Fibroblast of gingiva (primary cell): ENCODE measurements at regions not wholly inside any gene's neighbourhood (a gene's known extent, or its start where the extent isn't known, plus 50 kb on each side); places are given as distances from the start of the nearest gene placed in this dataset.
"Not testable (repeated sequence)": the region's sequence is repeated elsewhere in the genome, so short reads cannot be mapped to it uniquely, and the experiment has no call there.

Source experiments
- DNase-seq: peaks from one replicate; pipeline ENCODE4 v3.0.0-alpha.2; 2011; ENCODE audit warnings: low read depth

DNA sequence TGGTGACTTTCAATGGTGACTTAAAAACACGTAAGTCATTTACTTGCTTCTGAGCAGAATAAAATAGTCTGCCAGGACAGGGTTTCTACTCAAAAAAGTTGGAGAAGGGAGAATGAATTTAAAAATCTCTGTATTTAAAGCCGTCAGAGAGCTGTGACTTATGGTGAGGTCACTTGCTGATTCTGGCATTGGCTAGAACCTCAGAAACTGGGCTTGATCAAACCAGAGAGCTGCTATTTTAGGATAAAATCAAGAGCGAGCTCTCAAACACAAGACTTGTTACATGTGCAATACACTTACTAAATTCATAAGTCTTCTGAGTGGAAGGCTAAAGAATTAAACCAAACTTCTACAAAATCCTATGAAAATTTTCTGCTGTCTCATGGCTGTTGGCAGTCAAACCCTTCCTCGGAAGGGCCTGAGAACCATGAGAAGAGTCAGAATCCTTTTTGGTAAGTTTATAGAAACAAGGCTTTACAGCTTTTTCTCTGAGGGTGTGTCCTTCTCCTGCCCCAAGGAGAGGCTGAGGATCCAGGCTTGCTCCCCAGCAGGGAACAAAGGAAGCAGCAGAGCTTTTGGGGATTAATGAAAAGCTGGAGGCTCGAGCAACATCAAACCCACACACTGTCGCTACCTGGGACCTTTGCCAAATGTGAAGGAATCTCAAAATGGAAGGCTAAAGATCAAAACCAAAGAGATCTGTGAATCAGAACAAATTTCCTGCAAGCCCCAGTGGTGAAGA lies 816.4 kb downstream of the SOCS6 start:
- peak; percentile 21 for DNase-seq

DNA sequence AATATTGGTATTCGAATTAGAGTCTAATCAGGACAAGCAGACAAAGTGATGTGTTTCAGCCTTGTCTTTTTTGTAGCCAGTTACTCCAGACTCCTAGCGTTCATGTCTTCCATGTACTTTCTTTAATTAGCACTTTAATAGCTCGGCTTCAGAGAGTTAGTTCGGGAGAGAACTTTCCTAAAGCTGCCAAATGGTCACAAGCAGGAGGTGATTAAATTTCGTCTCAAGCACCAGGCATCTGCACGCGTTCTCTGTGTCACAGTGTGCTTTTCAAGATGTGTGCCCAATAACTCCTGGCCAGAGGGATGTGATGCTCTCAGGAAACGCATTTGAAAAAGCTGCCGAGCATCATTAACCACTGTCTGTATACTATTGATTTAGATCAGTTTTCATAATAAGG lies 790.8 kb downstream of the SOCS6 start:
- DNase-seq, result no peak

DNA sequence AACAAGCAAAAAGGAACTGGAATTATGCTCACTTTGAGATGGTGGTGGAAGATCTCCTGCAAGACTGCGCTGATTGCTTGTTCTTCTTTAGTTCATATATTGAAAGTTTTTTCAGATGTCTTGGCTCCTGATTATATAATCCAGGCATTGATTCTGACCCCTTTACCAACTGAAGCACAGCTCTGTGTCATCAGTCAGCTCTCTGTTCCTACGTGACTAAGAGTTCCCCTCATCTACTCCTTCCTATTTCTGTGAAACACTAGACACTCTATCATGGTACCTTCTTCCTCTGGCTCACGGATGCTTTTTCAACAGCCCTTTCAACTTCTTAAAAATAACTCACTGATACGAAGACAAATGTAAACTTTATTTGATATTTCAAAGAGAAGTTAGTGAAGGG lies 788.6 kb downstream of the SOCS6 start:
- DNase-seq, result no peak

DNA sequence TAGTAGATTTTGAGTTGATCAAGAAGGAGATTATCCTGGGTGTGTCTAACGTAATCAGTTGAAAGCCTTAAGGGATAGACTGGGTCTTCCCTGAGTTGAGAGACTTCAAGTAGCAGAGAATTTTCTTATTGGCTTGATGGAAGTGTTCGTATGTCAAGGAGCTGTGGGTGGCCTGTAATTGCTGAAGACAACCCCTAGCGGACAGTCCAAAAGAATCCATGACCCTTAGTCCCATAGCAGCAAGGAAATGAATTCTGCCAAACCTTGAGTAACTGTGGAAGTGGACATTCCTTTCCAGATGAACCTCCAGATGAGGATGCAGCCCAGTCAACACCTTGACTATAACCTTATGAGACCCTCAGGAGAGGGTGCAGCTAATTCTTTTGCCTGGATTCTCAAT lies 786.3 kb downstream of the SOCS6 start:
- DNase-seq, result no peak

DNA sequence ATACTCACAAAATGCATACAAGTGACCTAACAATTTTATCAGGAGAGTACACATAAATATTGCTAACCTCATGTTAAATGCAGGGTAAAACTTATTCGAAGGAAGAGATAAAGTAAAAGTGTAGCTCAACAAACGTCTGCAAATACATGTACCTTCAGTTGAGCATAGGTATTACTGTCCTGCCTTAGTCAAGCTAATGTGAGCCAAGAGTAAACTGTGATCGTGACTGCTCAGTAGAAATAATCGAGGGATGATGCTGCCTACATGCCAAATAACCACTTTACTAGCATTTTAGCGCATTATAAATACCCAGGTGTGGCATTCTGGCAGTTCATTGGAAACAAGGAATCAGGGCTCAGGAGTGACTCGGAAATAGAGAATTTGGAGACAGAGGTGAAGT lies 779.5 kb downstream of the SOCS6 start:
- DNase-seq, result no peak

DNA sequence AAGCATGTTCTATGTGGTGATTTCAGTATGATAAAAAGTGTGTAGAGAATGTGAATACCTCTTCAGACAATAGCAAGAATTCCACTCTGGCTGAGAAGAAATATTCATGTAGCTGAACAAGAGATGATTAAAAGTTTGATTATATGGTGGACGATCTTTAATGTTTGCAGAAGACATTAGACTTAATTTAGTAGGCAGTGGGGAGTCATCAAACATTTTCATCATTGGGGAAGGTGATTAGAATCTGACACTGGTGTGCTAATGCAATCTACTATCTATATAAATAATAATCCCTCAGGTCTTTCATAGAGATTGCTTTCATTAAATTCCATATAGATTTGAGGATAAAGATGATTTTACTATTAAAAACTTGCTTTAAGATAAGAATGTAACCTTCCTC lies 761.0 kb downstream of the SOCS6 start:
- DNase-seq, result no peak

DNA sequence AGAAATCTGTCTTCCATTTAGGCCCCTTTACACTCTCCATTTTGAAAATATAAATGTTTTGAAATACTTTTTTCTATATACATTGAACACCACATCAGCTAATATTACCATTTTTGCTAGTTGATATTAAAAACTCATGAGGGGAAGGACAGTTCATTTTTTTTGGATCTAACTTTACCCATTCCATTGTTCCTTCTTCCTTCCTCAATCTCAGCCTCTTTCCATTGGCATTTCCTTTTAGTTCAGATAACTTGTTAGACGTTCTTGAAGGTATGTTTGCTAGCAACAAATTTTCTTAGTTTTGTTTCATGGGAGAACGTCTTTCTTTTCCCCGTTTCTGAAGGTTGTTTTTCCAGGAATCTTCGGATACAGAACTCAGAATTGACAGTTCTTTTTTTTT lies 759.0 kb downstream of the SOCS6 start:
- no peak for DNase-seq

DNA sequence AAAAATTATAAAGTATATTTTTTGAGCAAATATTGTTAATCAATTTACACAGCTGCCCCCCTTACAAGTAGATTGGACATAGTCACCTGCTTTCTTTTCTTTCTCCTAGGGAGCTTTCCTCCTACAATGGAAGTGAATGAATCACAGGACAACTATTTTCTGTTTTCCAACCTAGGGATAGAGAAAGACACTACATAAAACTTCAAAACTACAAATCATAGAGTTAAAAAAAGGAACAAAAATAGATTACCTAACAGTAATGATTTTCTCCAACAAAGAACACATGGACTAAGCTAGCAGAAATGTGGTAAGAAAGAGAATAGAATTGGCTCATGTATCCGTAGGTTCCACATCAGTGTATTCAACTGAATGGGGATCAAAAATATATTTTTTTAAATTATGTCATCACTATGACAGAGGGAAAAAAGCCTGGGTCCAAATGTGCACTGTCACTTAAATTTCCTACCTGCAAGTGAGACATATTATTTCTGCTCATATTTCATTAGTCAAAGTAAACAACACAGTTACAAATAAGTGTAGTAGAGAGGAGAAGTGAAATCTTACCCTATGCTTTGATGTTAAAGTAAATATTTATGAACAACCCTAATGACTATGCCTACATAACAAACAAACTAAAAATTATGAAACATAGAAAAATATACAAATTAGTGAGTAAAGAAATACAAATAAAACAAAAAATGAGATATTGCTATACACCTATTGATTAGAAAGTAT lies 756.7 kb downstream of the SOCS6 start:
- no peak for DNase-seq

DNA sequence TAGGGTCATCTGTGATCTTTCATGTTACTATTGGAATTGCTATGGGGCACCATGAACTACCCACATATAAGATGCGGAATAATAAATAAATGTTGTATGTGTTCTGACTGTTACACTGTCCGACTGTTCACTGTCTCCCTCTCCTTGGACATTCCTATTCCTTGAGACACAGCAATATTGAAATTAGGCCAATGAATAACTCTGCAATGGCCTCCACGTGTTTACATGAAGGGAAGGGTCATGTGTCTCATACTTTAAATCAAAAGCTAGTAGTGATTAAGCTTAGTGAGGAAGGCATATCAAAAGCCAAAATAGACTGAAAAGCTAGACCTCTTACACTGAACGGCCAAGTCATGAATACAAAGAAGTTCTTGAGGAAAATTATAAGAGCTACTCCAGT lies 751.3 kb downstream of the SOCS6 start:
- no peak for DNase-seq

DNA sequence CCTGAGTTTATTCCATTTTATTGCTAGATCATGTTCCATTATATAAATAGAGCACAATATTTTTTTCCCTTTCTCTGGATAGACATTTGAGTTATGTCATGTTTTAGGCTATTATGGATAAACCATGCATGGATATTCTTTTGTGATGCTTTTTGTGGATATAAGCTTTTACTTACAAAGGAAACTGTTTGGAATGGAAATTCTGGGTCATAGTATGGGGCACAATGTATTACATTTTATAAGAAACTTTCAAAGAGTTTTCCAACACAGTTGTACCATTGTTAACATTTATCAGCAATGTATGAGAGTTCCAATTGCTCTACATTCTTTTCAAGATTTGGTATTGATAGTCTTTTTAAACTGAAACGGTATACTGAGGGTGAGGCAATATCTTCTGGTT lies 749.4 kb downstream of the SOCS6 start:
- DNase-seq, result no peak

DNA sequence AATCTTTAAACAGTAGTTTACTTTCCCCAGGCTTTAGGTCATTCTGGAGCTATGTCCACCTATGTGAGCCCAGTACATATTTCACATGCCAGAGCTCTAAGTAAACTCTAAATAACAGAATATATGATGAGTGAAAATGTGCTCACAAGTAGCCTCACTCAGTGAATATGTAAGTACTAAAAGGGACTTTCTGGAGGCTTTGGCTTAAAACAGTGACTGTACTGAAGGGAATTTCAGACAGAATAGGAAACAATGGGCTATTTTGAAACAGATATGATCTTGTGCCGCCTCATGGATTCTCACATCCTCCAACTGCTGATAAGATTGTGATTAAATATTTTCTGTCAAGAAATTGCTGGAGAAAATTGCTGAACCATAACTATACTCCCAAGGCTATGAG lies 747.9 kb downstream of the SOCS6 start:
- no peak for DNase-seq

DNA sequence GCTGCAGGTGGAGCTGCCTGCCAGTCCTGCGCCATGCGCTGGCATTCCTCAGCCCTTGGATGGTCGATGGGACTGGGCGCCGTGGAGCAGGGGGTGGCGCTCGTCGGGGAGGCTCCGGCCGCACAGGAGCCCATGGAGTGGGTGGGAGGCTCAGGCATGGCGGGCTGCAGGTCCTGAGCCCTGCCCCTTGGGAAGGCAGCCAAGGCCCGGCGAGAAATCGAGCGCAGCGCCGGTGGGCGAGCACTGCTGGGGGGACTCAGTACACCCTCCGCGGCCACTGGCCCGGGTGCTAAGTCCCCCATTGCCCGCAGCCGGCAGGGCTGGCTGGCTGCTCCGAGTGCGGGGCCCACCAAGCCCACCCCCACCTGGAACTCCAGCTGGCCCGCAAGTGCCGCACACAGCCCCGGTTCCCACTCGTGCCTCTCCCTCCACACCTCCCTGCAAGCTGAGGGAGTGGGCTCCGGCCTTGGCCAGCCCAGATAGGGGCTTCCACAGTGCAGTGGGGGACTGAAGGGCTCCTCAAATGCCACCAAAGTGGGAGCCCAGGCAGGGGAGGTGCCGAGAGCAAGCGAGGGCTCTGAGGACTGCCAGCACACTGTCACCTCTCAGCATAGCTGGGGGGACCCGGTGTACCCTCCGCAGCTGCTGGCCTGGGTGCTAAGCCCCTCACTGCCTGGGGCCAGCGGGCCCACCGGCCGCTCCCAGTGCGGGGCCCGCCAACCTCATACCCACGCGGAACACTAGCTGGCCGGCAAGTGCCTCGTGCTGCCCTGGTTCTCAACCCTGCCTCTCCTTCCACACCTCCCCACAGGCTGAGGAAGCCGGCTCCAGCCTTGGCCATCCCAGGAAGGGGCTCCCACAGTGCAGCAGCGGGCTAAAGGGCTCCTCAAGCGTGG lies 742.7 kb downstream of the SOCS6 start:
- not testable (repeated sequence) for DNase-seq

DNA sequence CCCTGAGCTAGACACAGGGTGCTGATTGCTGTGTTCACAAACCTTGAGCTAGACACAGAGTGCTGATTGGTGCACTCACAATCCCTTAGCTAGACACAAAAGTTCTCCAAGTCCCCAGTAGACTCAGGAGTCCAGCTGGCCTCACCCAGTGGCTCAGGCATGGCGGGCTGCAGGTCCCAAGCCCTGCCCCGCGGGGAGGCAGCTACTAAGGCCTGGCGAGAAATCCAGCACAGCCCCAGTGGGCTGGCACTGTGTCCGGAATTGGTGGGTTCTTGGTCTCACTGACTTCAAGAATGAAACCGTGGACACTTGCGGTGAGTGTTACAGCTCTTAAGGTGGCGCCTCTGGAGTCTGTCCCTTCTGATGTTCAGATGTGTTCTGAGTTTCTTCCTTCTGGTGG lies 741.2 kb downstream of the SOCS6 start:
- not testable (repeated sequence) for DNase-seq

DNA sequence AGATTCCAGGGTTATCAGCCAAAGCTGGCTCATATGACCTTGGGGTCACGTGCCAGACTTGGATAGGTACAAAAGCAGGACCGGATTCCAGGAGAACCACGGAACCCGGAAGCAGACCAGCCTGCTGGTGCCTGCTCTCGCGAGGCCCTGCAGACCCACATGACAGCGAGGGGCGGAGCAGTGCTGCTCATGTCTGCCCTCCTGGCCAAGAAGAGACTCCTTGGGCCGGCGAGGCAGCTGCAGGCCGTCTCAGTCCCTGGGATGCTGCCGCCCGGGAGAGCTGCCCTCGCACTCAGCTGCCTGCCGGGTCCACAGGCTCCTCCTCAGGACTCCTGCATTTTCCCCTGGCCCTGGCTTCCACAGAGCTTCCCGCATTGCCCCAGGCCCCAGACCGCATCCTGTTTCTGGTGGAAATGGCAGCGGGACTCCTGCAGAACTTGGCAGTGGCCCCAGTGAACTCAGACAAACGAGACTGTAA lies 739.5 kb downstream of the SOCS6 start:
- DNase-seq, result no peak

DNA sequence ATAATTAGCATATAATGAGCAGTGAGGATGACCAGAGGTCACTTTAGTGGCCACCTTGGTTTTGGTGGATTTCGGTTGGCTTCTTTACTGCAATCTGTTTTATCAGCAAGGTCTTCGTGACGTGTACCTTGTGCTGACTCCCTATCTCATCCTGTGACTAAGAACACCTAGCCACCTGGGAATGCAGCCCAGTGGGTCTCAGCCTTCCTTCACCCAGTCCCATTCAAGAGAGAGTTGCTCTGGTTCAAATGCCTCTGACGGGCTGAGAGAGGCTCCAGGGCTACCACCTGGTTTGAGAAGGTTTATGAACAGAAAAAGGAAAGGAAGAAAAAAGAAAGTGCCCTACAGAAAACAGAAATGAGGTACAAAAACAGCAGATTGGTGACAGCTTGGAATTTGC lies 738.7 kb downstream of the SOCS6 start:
- no peak for DNase-seq

DNA sequence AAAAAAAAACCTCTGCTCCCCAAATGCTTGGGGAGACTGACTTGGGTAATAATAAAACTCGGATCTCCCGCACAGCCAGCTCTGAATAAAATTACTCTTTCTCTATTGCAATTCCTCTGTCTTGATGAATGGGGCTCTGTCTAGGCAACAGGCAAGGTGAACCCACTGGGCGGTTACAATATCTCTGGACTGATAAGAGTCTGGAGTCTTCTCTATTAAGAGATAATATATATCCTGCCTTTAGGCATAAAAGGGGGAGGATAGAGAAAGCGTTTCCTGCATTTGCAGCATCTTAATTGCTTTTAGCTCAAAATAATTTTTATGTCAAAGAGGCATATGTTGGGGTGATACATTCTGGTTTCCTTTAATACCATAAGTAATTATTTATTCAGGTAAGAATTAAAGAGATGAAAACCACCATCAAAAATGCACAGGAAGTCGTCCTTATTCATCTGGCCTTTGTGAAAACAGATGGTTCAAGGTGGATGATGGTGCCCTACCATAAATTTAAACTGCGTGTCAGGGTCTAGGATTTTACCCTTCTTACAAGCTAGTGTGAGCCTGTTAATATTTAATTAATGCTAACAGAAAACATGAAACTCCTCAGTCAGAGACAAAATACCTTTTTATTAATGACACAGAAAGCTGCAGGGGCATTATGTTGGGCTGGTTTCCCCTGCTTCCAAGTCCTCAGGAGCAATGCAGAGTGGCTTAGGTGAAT lies 736.8 kb downstream of the SOCS6 start:
- no peak for DNase-seq

DNA sequence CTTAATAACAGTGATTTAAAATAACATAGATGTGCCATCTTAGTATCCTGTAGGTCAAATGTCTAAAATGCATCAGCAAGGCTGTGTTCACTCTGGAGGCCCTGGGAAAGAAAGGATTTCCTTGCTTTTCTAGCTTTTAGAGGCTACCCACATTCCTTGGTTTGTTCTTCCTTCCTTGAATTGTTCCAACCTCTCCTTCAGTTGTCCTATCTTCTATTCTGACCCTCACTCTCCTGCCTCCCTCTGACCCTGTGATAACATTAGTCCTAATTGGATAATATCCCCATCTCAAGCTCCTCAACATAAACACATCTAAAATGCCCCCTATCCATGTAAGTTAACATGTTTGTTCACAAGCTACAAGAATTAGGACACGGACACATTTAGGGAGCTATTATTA lies 733.5 kb downstream of the SOCS6 start:
- no peak for DNase-seq

DNA sequence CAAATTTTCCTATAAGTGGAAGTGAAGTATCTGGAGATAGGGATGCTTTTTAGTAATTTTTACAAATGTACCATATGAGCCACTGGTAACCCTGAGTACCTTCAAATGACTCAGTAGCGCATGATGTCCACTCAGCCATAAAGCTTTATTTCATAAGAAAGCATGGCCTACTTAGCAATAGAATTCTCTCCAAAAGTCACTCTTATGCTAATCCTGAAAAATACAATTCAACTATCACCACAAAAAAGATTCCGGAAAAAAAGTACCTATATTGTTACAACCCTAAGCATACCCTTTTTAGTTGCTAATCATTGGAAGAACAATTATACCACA lies 732.2 kb downstream of the SOCS6 start:
- DNase-seq, result no peak

DNA sequence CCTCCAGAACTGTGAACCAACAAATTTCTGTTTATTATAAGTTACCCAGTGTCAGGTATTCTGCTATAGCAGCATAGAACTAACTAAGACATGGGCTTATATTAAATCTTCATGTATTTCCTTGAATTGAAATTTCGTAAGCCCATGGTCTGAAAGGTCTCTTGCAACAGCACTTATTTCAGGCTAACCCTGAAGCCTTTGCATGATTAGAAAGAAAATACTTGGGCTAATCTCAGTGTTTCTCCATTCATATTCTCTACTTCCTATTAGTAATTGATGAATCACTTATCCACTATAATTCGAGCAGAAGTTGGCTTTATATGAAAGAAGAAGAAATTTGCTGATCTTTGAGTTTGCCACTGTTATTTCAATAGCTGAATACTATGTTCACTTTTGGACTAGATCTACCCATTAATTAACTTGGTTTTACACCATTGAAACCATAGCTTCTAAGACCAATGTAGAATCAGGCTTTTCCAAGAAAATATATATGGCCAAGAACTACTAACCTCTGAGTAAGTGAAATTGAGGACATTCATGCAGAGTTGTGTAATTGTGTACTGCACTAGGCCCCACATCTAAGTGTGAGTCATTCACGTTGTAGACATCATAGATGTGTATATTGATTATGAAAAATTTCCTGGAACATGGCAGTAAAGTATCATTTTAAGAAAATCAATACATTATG lies 731.6 kb downstream of the SOCS6 start:
- DNase-seq, result no peak

DNA sequence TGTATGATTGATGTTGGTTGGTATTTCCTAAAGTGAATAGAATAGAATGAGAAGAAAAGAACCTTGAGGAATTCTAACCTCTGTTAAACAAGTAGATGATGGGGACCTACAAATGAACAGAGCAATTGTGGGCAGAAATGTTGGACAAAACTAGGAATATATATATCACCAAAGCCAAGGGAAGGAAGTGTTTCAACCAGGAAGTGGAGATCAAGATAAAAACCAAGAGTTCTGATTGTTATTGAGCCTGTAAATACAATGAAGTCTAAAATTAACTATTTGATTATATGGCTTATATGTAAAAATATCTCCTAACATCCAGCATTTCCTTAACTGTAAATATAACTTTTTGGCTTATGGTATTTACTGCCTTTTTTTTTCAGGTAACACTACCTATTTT lies 730.0 kb downstream of the SOCS6 start:
- DNase-seq, result no peak

DNA sequence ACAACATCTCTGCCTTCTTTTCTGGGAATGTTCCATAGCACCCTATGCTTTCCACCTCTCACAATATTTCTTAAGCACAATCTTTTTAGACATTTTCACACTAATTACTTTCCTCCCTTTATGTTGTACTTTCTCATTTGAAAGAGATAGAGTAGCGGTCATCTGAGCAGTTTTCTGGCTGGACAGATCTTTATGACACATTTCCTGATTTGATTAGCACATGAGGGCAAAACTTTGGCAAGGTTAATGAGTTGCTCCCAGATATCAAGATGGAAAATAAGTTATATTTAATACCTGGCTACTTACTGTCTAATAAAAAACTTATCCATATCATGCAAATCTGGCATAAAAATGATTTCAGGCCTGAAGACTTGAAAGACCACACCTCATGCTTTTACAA lies 723.9 kb downstream of the SOCS6 start:
- DNase-seq, result no peak

DNA sequence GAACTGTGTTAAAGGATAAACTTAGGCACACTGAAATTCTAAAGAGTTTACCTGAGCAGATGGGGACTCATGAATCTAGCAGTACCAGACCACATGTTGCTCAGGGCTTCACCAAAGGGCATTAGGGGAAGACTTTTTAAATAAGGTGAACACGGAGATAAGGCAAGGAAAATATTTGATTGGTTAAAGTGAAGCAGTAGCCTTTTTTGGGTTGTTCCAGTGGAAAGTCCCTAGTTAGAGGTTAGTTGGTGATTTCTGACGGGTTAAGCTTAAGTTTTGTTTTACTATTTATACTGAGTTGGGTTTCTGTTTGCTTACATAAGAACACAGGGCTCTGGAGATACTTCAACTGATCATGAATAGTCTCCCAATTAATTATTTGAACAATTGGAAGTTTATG lies 722.5 kb downstream of the SOCS6 start:
- DNase-seq, result no peak
